K562 (cell line): ENCODE measurements at regions not wholly inside any gene's neighbourhood (a gene's known extent, or its start where the extent isn't known, plus 50 kb on each side); places are given as distances from the start of the nearest gene placed in this dataset.

Experiments
- ATAC-seq: fragments of 200-7000 bp; cut with Tn5 transposase; 3 replicates; pipeline ENCODE4 v1.9.1; 2020; ENCODE audit warnings: moderate library complexity
- BruUV-seq: library from RNA; stranded (reverse); fragments of 400-500 nt; replicated peaks from 2 replicates; lab custom pipeline; 2021; lab: Mats Ljungman, UMichigan
- CTCF ChIA-PET: fragments of 300-600 bp; formaldehyde crosslinking; extraction: SDS; loops from one replicate; lab custom pipeline; 2021; ENCODE audit warnings: low intra/inter-chr PET ratio; lab: Yijun Ruan, JAX
- POLR2A ChIA-PET: fragments of 300-600, 350-650 bp; sonication (Branson Sonifier 250); formaldehyde crosslinking; extraction: SDS; loops from one replicate; lab custom pipeline; 2021; ENCODE audit warnings: antibody characterized with exemption, inconsistent platforms; lab: Yijun Ruan, JAX
- DNase-seq, 4 experiments: peaks; one replicate each; pipeline versions ENCODE4 v3.0.0 to v3.0.0-alpha.2; 2011 to 2018; ENCODE audit warnings: low spot score in 3 of 4, mixed read lengths in 3 of 4; ENCODE audit errors: extremely low read depth in 1 of 4
- FAIRE-seq: peaks from 2 replicates; lab custom pipeline; 2011; peaks lifted over from hg19 to GRCh38; lab: Jason Lieb, UNC
- H2AFZ ChIP-seq: 2 replicates; pipeline ENCODE4 v1.6.0; 2011; ENCODE audit warnings: low read depth, low read length, control low read depth, inconsistent platforms
- H3K27ac ChIP-seq: fragments of 200-600 bp; 3 replicates; pipeline ENCODE4 v1.8.0; 2011; ENCODE audit warnings: low read depth, mild to moderate bottlenecking, control low read depth, inconsistent platforms, low read length, moderate library complexity, mixed read lengths; ENCODE audit errors: extremely low read depth
- H3K27me3 ChIP-seq, 2 experiments: fragments of 300-600 bp in 1 of 2; 2 replicates in 1 of 2; 3 replicates in 1 of 2; pipeline versions ENCODE4 v1.6.0 to v1.8.0; 2011; ENCODE audit warnings: inconsistent platforms in 2 of 2, low read length in 2 of 2, mild to moderate bottlenecking in 1 of 2, mixed read lengths in 1 of 2, moderate library complexity in 1 of 2; ENCODE audit not compliant: control insufficient read depth in 2 of 2, insufficient read depth in 2 of 2
- H3K36me3 ChIP-seq: fragments of 300-600 bp; 3 replicates; pipeline ENCODE4 v1.8.0; 2011; ENCODE audit warnings: mild to moderate bottlenecking, low read length, inconsistent platforms; ENCODE audit not compliant: control insufficient read depth, insufficient read depth
- H3K4me1 ChIP-seq, 2 experiments: fragments of 200-600 bp in 1 of 2; replicated peaks in 1 of 2; 2 replicates in 1 of 2; 3 replicates in 1 of 2; pipeline versions ENCODE4 v1.5.1 to v1.8.0; 2011; ENCODE audit warnings: inconsistent platforms in 2 of 2, low read length in 2 of 2, mild to moderate bottlenecking in 1 of 2, mixed read lengths in 1 of 2, moderate library complexity in 1 of 2; ENCODE audit not compliant: control insufficient read depth in 2 of 2, insufficient read depth in 2 of 2
- H3K4me2 ChIP-seq: 2 replicates; pipeline ENCODE4 v1.6.1; 2011; ENCODE audit warnings: low read length, control low read depth, inconsistent platforms, mixed read lengths; ENCODE audit not compliant: insufficient read depth
- H3K4me3 ChIP-seq: fragments of 200-600 bp; sonication (generic), shearing (Covaris generic); 2 replicates; pipeline ENCODE4 v1.5.1; 2016; ENCODE audit warnings: control low read depth, inconsistent platforms
- H3K79me2 ChIP-seq: fragments of 200-600 bp; 3 replicates; pipeline ENCODE4 v1.8.0; 2011; ENCODE audit warnings: low read length, inconsistent platforms; ENCODE audit not compliant: control insufficient read depth, insufficient read depth
- H3K9ac ChIP-seq, 2 experiments: 2 replicates each; pipeline versions ENCODE4 v1.6.0 to v1.6.1; 2011; ENCODE audit warnings: low read depth in 2 of 2, low read length in 2 of 2, control low read depth in 1 of 2, inconsistent platforms in 1 of 2, mild to moderate bottlenecking in 1 of 2, mixed read lengths in 1 of 2; ENCODE audit not compliant: insufficient read depth in 1 of 2
- H3K9me1 ChIP-seq: one replicate; pipeline ENCODE4 v1.6.0; 2011; ENCODE audit warnings: inconsistent platforms, mild to moderate bottlenecking, low read length, moderate library complexity; ENCODE audit not compliant: control insufficient read depth, insufficient read depth
- H3K9me3 ChIP-seq: replicated peaks from 2 replicates; pipeline ENCODE4 v1.5.1; 2011; ENCODE audit warnings: low read depth, low read length, inconsistent platforms; ENCODE audit not compliant: control insufficient read depth, insufficient read depth
- H4K20me1 ChIP-seq: replicated peaks from 2 replicates; pipeline ENCODE4 v1.6.1; 2011; ENCODE audit warnings: low read length, inconsistent platforms, mixed read lengths; ENCODE audit not compliant: control insufficient read depth, insufficient read depth
- CBX1 ChIP-seq: sonication (generic); IDR thresholded peaks from 2 replicates; pipeline ENCODE4 v1.6.1; 2016; ENCODE audit warnings: antibody characterized with exemption, low read depth, mild to moderate bottlenecking
- CBX3 ChIP-seq, 2 experiments: IDR thresholded peaks; 1 replicate in 1 of 2; 2 replicates in 1 of 2; pipeline ENCODE4 v1.6.1; 2012; ENCODE audit warnings: inconsistent platforms in 2 of 2, low read length in 2 of 2, borderline replicate concordance in 1 of 2, control low read depth in 1 of 2
- DPF2 ChIP-seq: fragments of 450-650 bp; IDR thresholded peaks from 2 replicates; pipeline ENCODE4 v1.6.1; 2016
- POLR3G ChIP-seq: IDR thresholded peaks from 2 replicates; pipeline ENCODE4 v1.6.1; 2011; ENCODE audit not compliant: insufficient read length, insufficient replicate concordance; ENCODE audit errors: extremely low read depth
- TRIM28 ChIP-seq: fragments of 450-650 bp; IDR thresholded peaks from 2 replicates; pipeline ENCODE4 v1.6.1; 2017
- ZNF217 ChIP-seq: sonication (generic); formaldehyde crosslinking; IDR thresholded peaks from 2 replicates; pipeline ENCODE4 v1.8.0; 2022; ENCODE audit warnings: mild to moderate bottlenecking, missing genetic modification reagents
- ZNF23 ChIP-seq: fragments of 250-450 bp; sonication (Bioruptor Pico); IDR thresholded peaks from 2 replicates; pipeline ENCODE4 v1.4.0; 2020; ENCODE audit warnings: mild to moderate bottlenecking
- WGBS: fragments of 100-300 bp; shearing (Covaris generic); methylation state at CpG from one replicate; pipeline ENCODE4 v1.1.6; 2016; ENCODE audit warnings: low coverage, mixed read lengths; ENCODE audit not compliant: insufficient coverage; ENCODE audit errors: missing lambda C conversion rate; 5-methylcytosine and 5-hydroxymethylcytosine counted together
- in situ Hi-C: fragments of 300-500 bp; cut with MboI; formaldehyde crosslinking; loops from 4 replicates; pipeline ENCODE4 v1.15.0; 2018; ENCODE audit warnings: inconsistent platforms, mixed read lengths
- intact Hi-C: fragments of 100-400 bp; cut with micrococcal nuclease; formaldehyde crosslinking; loops from 2 replicates; pipeline ENCODE4 v1.14.2; 2022
- TF ChIP-seq, protein P1 (sequence below): fragments of 450-650 bp; IDR thresholded peaks from 2 replicates; pipeline ENCODE4 v1.6.1; 2018; ENCODE audit warnings: mild to moderate bottlenecking, low read depth; ENCODE audit not compliant: partially characterized antibody

DNA sequence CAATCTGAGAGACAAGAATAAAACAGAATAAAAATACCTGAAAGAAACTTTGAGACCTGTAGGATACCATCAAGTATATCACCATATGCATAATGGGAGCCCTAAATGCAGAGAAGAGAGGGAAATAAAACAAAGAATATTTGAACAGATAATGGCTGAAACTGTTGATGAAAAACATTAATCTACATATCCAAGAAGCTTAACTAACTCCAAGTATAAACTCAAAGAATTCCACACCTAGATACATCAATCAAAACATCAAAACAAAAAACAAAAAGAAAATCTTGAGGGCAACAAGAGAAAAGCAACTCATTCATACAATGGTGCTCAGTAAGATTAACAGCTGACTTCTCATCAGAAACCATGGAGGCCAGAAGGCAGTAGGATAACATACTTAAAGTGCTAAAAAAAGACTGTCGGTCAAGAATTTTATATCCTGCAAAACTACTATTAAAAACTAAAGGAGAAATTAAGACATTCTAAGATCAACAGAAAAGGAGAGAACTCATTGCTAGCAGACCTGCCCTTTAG lies 101.6 kb downstream of the FOXD1 start:
- H3K9me1 ChIP-seq: no peaks in the 10 kb centered on the region
- no peaks in the 10 kb centered on the region for H3K36me3 ChIP-seq
- intact Hi-C loops (no loop called here), in situ Hi-C loops (no loop called here)
- TF ChIP-seq ZNF23 (CRISPR knock-in tag) (no peak), CBX3 (IDR thresholded peaks at IDR 0.05; ENCODE audit: borderline replicate concordance in 1 of 2, low read length in 2 of 2) (peak in 1 of 2 experiments; percentile 43; a peak in 1 of 3 replicates), TRIM28 (peak; percentile 83)
- TF ChIP-seq, protein P1, sequence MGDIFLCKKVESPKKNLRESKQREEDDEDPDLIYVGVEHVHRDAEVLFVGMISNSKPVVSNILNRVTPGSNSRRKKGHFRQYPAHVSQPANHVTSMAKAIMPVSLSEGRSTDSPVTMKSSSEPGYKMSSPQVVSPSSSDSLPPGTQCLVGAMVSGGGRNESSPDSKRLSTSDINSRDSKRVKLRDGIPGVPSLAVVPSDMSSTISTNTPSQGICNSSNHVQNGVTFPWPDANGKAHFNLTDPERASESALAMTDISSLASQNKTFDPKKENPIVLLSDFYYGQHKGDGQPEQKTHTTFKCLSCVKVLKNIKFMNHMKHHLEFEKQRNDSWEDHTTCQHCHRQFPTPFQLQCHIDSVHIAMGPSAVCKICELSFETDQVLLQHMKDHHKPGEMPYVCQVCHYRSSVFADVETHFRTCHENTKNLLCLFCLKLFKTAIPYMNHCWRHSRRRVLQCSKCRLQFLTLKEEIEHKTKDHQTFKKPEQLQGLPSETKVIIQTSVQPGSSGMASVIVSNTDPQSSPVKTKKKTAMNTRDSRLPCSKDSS: peak; percentile 46
- no peak overlapping the region for H2AFZ ChIP-seq
- CTCF ChIA-PET: no interaction called here
- POLR2A ChIA-PET: no interaction called here
- H4K20me1 ChIP-seq: no peaks in the 10 kb centered on the region
- no peak overlapping the region for H3K4me3 ChIP-seq
- H3K27ac ChIP-seq: no peak overlapping the region
- H3K4me2 ChIP-seq: no peak overlapping the region
- BruUV-seq: no TSS peak
- no peak for FAIRE-seq
- no peaks in the 10 kb centered on the region for H3K27me3 ChIP-seq
- no peak overlapping the region for H3K9ac ChIP-seq
- 0% methylated on average over 1 of the region's 1 CpG for WGBS
- no peak for DNase-seq
- H3K9me3 ChIP-seq: no peaks in the 10 kb centered on the region
- H3K4me1 ChIP-seq: no peaks in the 10 kb centered on the region
- H3K79me2 ChIP-seq: no peaks in the 10 kb centered on the region
- ATAC-seq: no peak

DNA sequence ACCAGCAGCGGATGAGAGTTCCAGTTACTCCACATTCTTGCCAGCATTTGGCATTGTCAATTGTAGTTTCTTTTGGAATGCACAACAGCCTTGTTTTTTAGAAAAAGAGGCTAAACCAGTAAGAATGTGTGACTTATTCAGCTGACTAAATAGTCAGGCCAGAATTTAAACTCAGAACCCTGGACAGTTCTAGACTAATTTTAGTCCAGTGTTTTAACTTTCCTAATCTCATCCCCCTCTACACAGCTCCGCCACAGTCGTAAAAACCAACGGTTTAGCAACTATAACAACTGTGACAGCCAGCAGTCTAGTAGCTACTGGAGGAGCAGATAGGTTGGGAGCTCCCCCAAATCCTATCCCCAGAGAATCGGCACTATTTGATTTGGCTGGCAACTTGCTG lies 103.7 kb downstream of the FOXD1 start:
- BruUV-seq: no TSS peak
- no peak for ATAC-seq
- no peak for DNase-seq
- WGBS: 0% methylated on average over 5 of the region's 5 CpGs
- no peak overlapping the region for H3K4me3 ChIP-seq
- no peaks in the 10 kb centered on the region for H4K20me1 ChIP-seq
- no peak for FAIRE-seq
- no peaks in the 10 kb centered on the region for H3K4me1 ChIP-seq
- in situ Hi-C loops (no loop called here), intact Hi-C loops (no loop called here)
- H3K4me2 ChIP-seq: no peak overlapping the region
- peaks cover 0 to 8% of the 10 kb centered on the region in 2 experiments; a peak in 2 of 5 replicates for H3K27me3 ChIP-seq
- H3K36me3 ChIP-seq: no peaks in the 10 kb centered on the region
- no peaks in the 10 kb centered on the region for H3K9me3 ChIP-seq
- H3K9ac ChIP-seq: no peak overlapping the region
- ChIA-PET CTCF (no interaction called here), POLR2A (interaction anchor here (1.1 to 1.2 kb wide), 2 partner anchors 19 to 55 kb away, joined by 4 read pairs; no protein-coding TSS in a partner anchor)
- H3K27ac ChIP-seq: no peak overlapping the region
- H3K79me2 ChIP-seq: no peaks in the 10 kb centered on the region
- H2AFZ ChIP-seq: no peak overlapping the region
- no peaks in the 10 kb centered on the region for H3K9me1 ChIP-seq
- TF ChIP-seq DPF2: no peak
- no peak for TF ChIP-seq CBX1
- no peak for TF ChIP-seq ZNF217 (CRISPR knock-in tag)
- TF ChIP-seq POLR3G: no peak
